Suprapubic skin (tissue), 4 donors: ENCODE measurements at regions not wholly inside any gene's neighbourhood (a gene's known extent, or its start where the extent isn't known, plus 50 kb on each side); places are given as distances from the start of the nearest gene placed in this dataset.

Experiments used
- CTCF ChIP-seq, 2 donors: fragments of 200-600 bp in 1 of 2; fragments of 450-650 bp in 1 of 2; sonication (generic) in 1 of 2; IDR thresholded peaks; one replicate each; pipeline ENCODE4 v1.5.1; 2016 to 2019; ENCODE audit warnings: antibody characterized with exemption in 2 of 2, mild to moderate bottlenecking in 1 of 2, moderate library complexity in 1 of 2
- EP300 ChIP-seq: sonication (generic); formaldehyde crosslinking; IDR thresholded peaks from one replicate; pipeline ENCODE4 v1.6.1; 2017; ENCODE audit warnings: antibody characterized with exemption
- POLR2AphosphoS5 ChIP-seq, 3 donors: sonication (generic); formaldehyde crosslinking; IDR thresholded peaks; one replicate each; pipeline ENCODE4 v1.6.1; 2017; ENCODE audit warnings: antibody characterized with exemption in 3 of 3

DNA sequence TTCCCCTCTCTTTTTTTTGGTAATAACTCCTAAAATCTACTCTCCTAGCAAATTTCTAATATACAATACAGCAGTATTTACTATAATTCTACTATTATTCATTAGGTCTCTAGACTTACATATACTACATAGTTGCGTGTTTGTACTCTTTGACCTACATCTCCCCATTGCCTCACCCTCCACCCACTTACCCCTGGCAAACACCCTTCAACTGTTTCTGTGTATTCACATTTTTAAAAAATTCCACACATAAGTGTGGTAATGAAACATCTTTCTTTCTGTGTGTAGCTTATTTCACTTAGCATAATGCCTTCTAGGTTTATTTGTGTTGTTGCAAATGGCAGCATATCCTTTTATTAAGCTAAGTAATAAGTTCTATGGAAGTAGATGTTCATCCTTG, 336.0 kb downstream of the CCDC85A start:
- TF ChIP-seq EP300 (no peak), CTCF (IDR thresholded peaks at IDR 0.05) (no peak), POLR2AphosphoS5 (IDR thresholded peaks at IDR 0.05) (no peak)
